ENCODE measurements at regions not wholly inside any gene's neighbourhood (a gene's known extent, or its start where the extent isn't known, plus 50 kb on each side); places are given as distances from the start of the nearest gene placed in this dataset.
A peak's percentile ranks its signal among the peaks of the same experiment; 100 is the strongest.
"Not testable (repeated sequence)": the region's sequence is repeated elsewhere in the genome, so short reads cannot be mapped to it uniquely, and the experiment has no call there.

DNA sequence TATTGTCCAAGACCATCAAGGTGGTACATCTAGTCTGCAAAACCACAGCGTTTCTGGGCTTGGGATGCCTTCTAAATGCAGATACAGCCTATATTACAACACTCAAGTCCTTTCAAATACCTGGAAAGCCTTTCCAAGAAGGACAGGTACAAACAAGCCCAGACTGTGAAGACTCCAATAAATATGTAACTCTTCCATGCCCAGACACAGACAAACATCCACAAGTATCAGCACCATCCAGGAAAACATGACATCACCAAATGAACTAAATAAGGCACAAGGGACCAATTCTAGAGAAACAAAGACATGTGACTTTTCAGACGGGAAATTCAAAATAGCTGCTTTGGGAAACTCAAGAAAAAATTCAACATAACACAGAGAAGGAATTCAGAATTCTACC lies 152.7 kb upstream of the POC5 start:
- peaks cover 3% of the 10 kb centered on the region for H3K27me3 Mint-ChIP-seq (ENCODE audit: low read depth)
- H3K36me3 Mint-ChIP-seq (ENCODE audit: low read depth), result no peaks in the 10 kb centered on the region
- H3K27ac Mint-ChIP-seq, result no peak overlapping the region
- TF ChIP-seq, protein P1, sequence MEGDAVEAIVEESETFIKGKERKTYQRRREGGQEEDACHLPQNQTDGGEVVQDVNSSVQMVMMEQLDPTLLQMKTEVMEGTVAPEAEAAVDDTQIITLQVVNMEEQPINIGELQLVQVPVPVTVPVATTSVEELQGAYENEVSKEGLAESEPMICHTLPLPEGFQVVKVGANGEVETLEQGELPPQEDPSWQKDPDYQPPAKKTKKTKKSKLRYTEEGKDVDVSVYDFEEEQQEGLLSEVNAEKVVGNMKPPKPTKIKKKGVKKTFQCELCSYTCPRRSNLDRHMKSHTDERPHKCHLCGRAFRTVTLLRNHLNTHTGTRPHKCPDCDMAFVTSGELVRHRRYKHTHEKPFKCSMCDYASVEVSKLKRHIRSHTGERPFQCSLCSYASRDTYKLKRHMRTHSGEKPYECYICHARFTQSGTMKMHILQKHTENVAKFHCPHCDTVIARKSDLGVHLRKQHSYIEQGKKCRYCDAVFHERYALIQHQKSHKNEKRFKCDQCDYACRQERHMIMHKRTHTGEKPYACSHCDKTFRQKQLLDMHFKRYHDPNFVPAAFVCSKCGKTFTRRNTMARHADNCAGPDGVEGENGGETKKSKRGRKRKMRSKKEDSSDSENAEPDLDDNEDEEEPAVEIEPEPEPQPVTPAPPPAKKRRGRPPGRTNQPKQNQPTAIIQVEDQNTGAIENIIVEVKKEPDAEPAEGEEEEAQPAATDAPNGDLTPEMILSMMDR (IDR thresholded peaks at IDR 0.05; ENCODE audit: unreplicated experiment in 3 of 3), result no peak
- H3K4me3 Mint-ChIP-seq, result no peak overlapping the region
- H3K4me1 Mint-ChIP-seq, result no peaks in the 10 kb centered on the region
- H3K9me3 Mint-ChIP-seq, result peaks cover 8% of the 10 kb centered on the region

DNA sequence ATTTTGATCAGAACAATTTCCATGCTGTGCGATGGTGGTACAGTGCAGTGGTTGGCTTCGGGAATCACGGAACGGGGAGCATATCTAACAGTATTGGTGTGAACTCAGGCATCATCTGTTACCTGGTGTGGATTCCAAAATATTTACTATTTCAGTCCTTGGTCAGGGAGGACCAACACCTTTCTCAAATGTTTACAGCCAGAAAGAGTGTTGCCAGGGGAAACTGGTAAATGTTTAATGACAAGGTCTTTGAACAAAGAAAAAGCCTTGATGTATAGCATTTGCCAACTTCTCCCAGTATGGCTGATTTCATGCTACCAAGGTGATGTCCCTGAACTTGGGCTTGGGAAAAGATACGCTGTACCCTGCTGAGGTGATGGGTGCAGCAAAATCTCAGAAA lies 145.6 kb upstream of the POC5 start:
- peaks cover 22% of the 10 kb centered on the region for H3K9me3 Mint-ChIP-seq
- no peaks in the 10 kb centered on the region for H3K36me3 Mint-ChIP-seq (ENCODE audit: low read depth)
- TF ChIP-seq, protein P1 (IDR thresholded peaks at IDR 0.05; ENCODE audit: unreplicated experiment in 3 of 3), result no peak
- H3K4me3 Mint-ChIP-seq, result no peak overlapping the region
- no peaks in the 10 kb centered on the region for H3K4me1 Mint-ChIP-seq
- H3K27ac Mint-ChIP-seq, result peak overlapping the region; percentile 34 to 77 (median 69)
- peaks cover 7% of the 10 kb centered on the region for H3K27me3 Mint-ChIP-seq (ENCODE audit: low read depth)

DNA sequence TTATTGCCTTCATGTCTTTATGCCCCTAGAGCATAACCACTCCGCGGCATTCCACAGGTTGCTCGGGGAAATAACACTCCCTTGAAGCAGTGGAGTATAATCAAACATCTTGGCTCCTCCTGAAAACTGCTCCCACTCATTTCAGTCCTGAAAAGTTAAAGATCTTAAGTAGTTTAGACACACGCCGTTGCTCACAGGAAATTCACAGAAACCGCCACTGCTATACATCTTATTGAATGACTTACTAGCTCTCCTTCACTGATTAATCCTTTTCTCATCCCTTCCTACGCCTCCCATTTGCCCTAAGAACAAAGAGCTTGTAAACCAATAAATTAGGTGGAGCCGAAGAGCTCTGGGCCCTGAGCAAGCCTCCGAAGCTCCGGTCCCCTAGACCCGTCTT lies 142.4 kb upstream of the POC5 start:
- peak overlapping the region; percentile 74 to 88 (median 83) for H3K27ac Mint-ChIP-seq
- not testable (repeated sequence) for H3K27me3 Mint-ChIP-seq (ENCODE audit: low read depth); H3K36me3 Mint-ChIP-seq (ENCODE audit: low read depth); H3K4me1 Mint-ChIP-seq
- H3K4me3 Mint-ChIP-seq, result peak overlapping the region in 2 of 3 experiments; percentile 1 to 29
- H3K9me3 Mint-ChIP-seq, result peaks cover 29% of the 10 kb centered on the region

- Mint-ChIP-seq H3K27me3 (ENCODE audit: low read depth) (peaks cover 4% of the 10 kb centered on the region), H3K27ac (no peak overlapping the region), H3K4me1 (no peaks in the 10 kb centered on the region), H3K4me3 (no peak overlapping the region), H3K9me3 (peaks cover 29% of the 10 kb centered on the region), H3K36me3 (ENCODE audit: low read depth) (no peaks in the 10 kb centered on the region)
- TF ChIP-seq, protein P1 (IDR thresholded peaks at IDR 0.05; ENCODE audit: unreplicated experiment in 3 of 3), result no peak
These were observed 138.8 kb upstream of the POC5 start for GRCh38 chr5:75856056-75856455.

GRCh38 chr5:75848077-75848476 lies 130.8 kb upstream of the POC5 start:
- H3K9me3 Mint-ChIP-seq, result no peaks in the 10 kb centered on the region
- H3K4me1 Mint-ChIP-seq, result no peaks in the 10 kb centered on the region
- H3K36me3 Mint-ChIP-seq (ENCODE audit: low read depth), result no peaks in the 10 kb centered on the region
- no peak overlapping the region for H3K4me3 Mint-ChIP-seq
- TF ChIP-seq, protein P1 (IDR thresholded peaks at IDR 0.05; ENCODE audit: unreplicated experiment in 3 of 3), result no peak
- H3K27me3 Mint-ChIP-seq (ENCODE audit: low read depth), result peaks cover 6% of the 10 kb centered on the region
- no peak overlapping the region for H3K27ac Mint-ChIP-seq

DNA sequence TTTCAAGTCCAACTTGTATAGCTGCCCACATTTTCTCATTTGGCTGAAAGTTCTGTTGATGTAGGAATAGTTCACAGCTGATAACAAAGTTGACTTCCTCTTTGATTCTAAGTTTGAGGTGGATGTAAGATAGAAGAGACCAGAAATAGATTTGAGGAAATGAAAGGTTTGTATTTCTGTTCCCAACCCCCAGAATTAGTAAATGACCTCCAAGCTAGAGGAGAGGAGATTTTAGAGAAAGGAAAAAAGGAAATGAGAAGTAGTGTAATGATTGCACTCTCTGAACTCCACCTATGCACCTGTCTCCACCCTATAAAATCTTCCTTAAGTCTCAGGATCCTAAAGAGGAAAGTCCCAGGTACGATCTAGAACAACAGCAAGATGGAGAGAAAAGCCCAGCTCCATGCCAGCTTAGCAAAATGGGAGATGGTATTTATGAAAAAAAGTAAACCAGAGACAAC lies 130.4 kb upstream of the POC5 start:
- Mint-ChIP-seq H3K4me1 (no peaks in the 10 kb centered on the region), H3K4me3 (no peak overlapping the region), H3K36me3 (ENCODE audit: low read depth) (no peaks in the 10 kb centered on the region), H3K27me3 (ENCODE audit: low read depth) (peaks cover 4% of the 10 kb centered on the region), H3K9me3 (no peaks in the 10 kb centered on the region), H3K27ac (no peak overlapping the region)
- TF ChIP-seq, protein P1 (IDR thresholded peaks at IDR 0.05; ENCODE audit: unreplicated experiment in 3 of 3), result no peak
